NCI-H1417 (cell line): ENCODE measurements at regions not wholly inside any gene's neighbourhood (a gene's known extent, or its start where the extent isn't known, plus 50 kb on each side); places are given as distances from the start of the nearest gene placed in this dataset.

Source experiments
- DNase-seq, 3 experiments: peaks; one replicate each; lab custom pipeline; 2025; lab: John Stamatoyannopoulos, UW

- DNase-seq: no peak
Measured at GRCh38 chr9:17018540-17019196, 116.2 kb upstream of the CNTLN start.

- DNase-seq: no peak
Measured at GRCh38 chr9:17017931-17018491, 116.8 kb upstream of the CNTLN start.

GRCh38 chr9:17013891-17014290, 120.9 kb upstream of the CNTLN start:
- no peak for DNase-seq

- no peak for DNase-seq
Measured at GRCh38 chr9:17013010-17013409, 121.8 kb upstream of the CNTLN start.

GRCh38 chr9:17011880-17012279, 123.0 kb upstream of the CNTLN start:
- no peak for DNase-seq

GRCh38 chr9:17009071-17009470, 125.8 kb upstream of the CNTLN start:
- DNase-seq: no peak

GRCh38 chr9:17005056-17005823, 129.6 kb upstream of the CNTLN start:
- peak in 2 of 3 experiments; percentile 32 to 70 for DNase-seq

GRCh38 chr9:17004500-17004899, 130.3 kb upstream of the CNTLN start:
- no peak for DNase-seq

- no peak for DNase-seq
Measured at GRCh38 chr9:17003576-17004240, 131.1 kb upstream of the CNTLN start.

- peak in 1 of 3 experiments; percentile 1 for DNase-seq
Measured at GRCh38 chr9:16996901-16997491, 126.5 kb upstream of the BNC2 start.

GRCh38 chr9:16992138-16992537, 121.7 kb upstream of the BNC2 start:
- no peak for DNase-seq

- no peak for DNase-seq
Measured at GRCh38 chr9:16987026-16987425, 116.6 kb upstream of the BNC2 start.

GRCh38 chr9:16986556-16986955, 116.1 kb upstream of the BNC2 start:
- DNase-seq: no peak

- DNase-seq: no peak
Measured at GRCh38 chr9:16985559-16986348, 115.3 kb upstream of the BNC2 start.

- DNase-seq: peak in 1 of 3 experiments; percentile 35
Measured at GRCh38 chr9:16982780-16983310, 112.4 kb upstream of the BNC2 start.

GRCh38 chr9:16976427-16976826, 106.0 kb upstream of the BNC2 start:
- DNase-seq: no peak

- DNase-seq: no peak
Measured at GRCh38 chr9:16974436-16974835, 104.0 kb upstream of the BNC2 start.

- DNase-seq: no peak
Measured at GRCh38 chr9:16970321-16970720, 99.9 kb upstream of the BNC2 start.

GRCh38 chr9:16964228-16964627, 93.8 kb upstream of the BNC2 start:
- no peak for DNase-seq

- DNase-seq: no peak
Measured at GRCh38 chr9:16960084-16960483, 89.6 kb upstream of the BNC2 start.

GRCh38 chr9:16959391-16959790, 88.9 kb upstream of the BNC2 start:
- no peak for DNase-seq
